ENCODE measurements at regions not wholly inside any gene's neighbourhood (a gene's known extent, or its start where the extent isn't known, plus 50 kb on each side); places are given as distances from the start of the nearest gene placed in this dataset.

GRCh38 chr20:50344232-50345071 lies 153.8 kb downstream of the CEBPB start:
- no peak for DNase-seq (ENCODE audit: low read depth)

- no peak for DNase-seq (ENCODE audit: low read depth)
Observed at GRCh38 chr20:50345712-50346373, 155.2 kb downstream of the CEBPB start.

- DNase-seq (ENCODE audit: low read depth): no peak
Observed at GRCh38 chr20:50346374-50347283, 156.0 kb downstream of the CEBPB start.

- no peak for DNase-seq (ENCODE audit: low read depth)
Observed at GRCh38 chr20:50347284-50348063, 156.8 kb downstream of the CEBPB start.

GRCh38 chr20:50348096-50348495 lies 157.5 kb downstream of the CEBPB start:
- DNase-seq (ENCODE audit: low read depth): no peak

GRCh38 chr20:50350510-50351249 lies 159.5 kb upstream of the PTPN1 start:
- no peak for DNase-seq (ENCODE audit: low read depth)

- DNase-seq (ENCODE audit: low read depth): no peak
Observed at GRCh38 chr20:50351541-50351940, 158.6 kb upstream of the PTPN1 start.

- no peak for DNase-seq (ENCODE audit: low read depth)
Observed at GRCh38 chr20:50353289-50353961, 156.8 kb upstream of the PTPN1 start.

GRCh38 chr20:50354721-50355589 lies 155.2 kb upstream of the PTPN1 start:
- DNase-seq (ENCODE audit: low read depth): no peak

- DNase-seq (ENCODE audit: low read depth): no peak
Observed at GRCh38 chr20:50355590-50356524, 154.3 kb upstream of the PTPN1 start.

- DNase-seq (ENCODE audit: low read depth): no peak
Observed at GRCh38 chr20:50356525-50356885, 153.7 kb upstream of the PTPN1 start.

GRCh38 chr20:50356962-50357782 lies 153.0 kb upstream of the PTPN1 start:
- no peak for DNase-seq (ENCODE audit: low read depth)

- no peak for DNase-seq (ENCODE audit: low read depth)
Observed at GRCh38 chr20:50357783-50358161, 152.4 kb upstream of the PTPN1 start.

GRCh38 chr20:50358166-50358565 lies 152.0 kb upstream of the PTPN1 start:
- no peak for DNase-seq (ENCODE audit: low read depth)

- DNase-seq (ENCODE audit: low read depth): no peak
Observed at GRCh38 chr20:50358971-50359370, 151.2 kb upstream of the PTPN1 start.

GRCh38 chr20:50359607-50360217 lies 150.5 kb upstream of the PTPN1 start:
- no peak for DNase-seq (ENCODE audit: low read depth)

GRCh38 chr20:50360218-50360672 lies 149.9 kb upstream of the PTPN1 start:
- DNase-seq (ENCODE audit: low read depth): no peak

Measured in activated T-helper 9 cell treated with anti-CD3 and anti-CD28 coated beads, Interleukin-2, amount 50 U/mL, for 16 hours (primary cell).